WTC11 (cell line): ENCODE measurements at regions not wholly inside any gene's neighbourhood (a gene's known extent, or its start where the extent isn't known, plus 50 kb on each side); places are given as distances from the start of the nearest gene placed in this dataset.
A peak's percentile ranks its signal among the peaks of the same experiment; 100 is the strongest.
"Not testable (repeated sequence)": the region's sequence is repeated elsewhere in the genome, so short reads cannot be mapped to it uniquely, and the experiment has no call there.

Source experiments
- ATAC-seq: fragments of 200-7000 bp; cut with Tn5 transposase; 2 replicates; pipeline ENCODE4 v1.10.0; 2021; ENCODE audit warnings: mild to moderate bottlenecking, moderate library complexity
- CTCF ChIA-PET: fragments of 300-600 bp; sonication (Branson Sonifier 250); formaldehyde crosslinking; loops from one replicate; lab custom pipeline; 2021; ENCODE audit warnings: antibody characterized with exemption; lab: Charles Lee
- POLR2A ChIA-PET: fragments of 350-600 bp; sonication (Branson Sonifier 250); formaldehyde crosslinking; loops from one replicate; lab custom pipeline; 2021; ENCODE audit warnings: antibody characterized with exemption; lab: Charles Lee
- DNase-seq: peaks from one replicate; pipeline ENCODE4 v3.0.0; 2021; ENCODE audit warnings: low spot score
- H3K27ac Mint-ChIP-seq: 2 replicates; pipeline ENCODE4 v1.8.0; 2021; ENCODE audit warnings: mixed read lengths
- H3K27me3 Mint-ChIP-seq: 2 replicates; pipeline ENCODE4 v1.8.0; 2021; ENCODE audit warnings: low read depth, mild to moderate bottlenecking, moderate library complexity, mixed read lengths
- H3K36me3 Mint-ChIP-seq: 2 replicates; pipeline ENCODE4 v1.8.0; 2021; ENCODE audit warnings: mixed read lengths
- H3K4me1 Mint-ChIP-seq: 2 replicates; pipeline ENCODE4 v1.8.0; 2022; ENCODE audit warnings: mixed read lengths
- H3K4me3 Mint-ChIP-seq: 2 replicates; pipeline ENCODE4 v1.8.0; 2021; ENCODE audit warnings: mild to moderate bottlenecking, moderate library complexity, mixed read lengths
- H3K9me3 Mint-ChIP-seq: 2 replicates; pipeline ENCODE4 v1.8.0; 2021; ENCODE audit warnings: mixed read lengths
- ATF2 ChIP-seq: sonication (generic); formaldehyde crosslinking; IDR thresholded peaks from 2 replicates; pipeline ENCODE4 v1.8.1; 2022; ENCODE audit warnings: low read depth, missing genetic modification reagents, borderline replicate concordance
- CREB1 ChIP-seq: sonication (generic); formaldehyde crosslinking; IDR thresholded peaks from 2 replicates; pipeline ENCODE4 v1.8.0; 2023; ENCODE audit warnings: mild to moderate bottlenecking, missing genetic modification reagents
- CTCF ChIP-seq: fragments of 200-600 bp; IDR thresholded peaks from 2 replicates; pipeline ENCODE4 v1.8.0; 2022; ENCODE audit warnings: antibody characterized with exemption
- E2F1 ChIP-seq: sonication (generic); formaldehyde crosslinking; IDR thresholded peaks from 2 replicates; pipeline ENCODE4 v1.8.0; 2022; ENCODE audit warnings: mild to moderate bottlenecking, missing genetic modification reagents
- E2F4 ChIP-seq: sonication (generic); formaldehyde crosslinking; IDR thresholded peaks from 2 replicates; pipeline ENCODE4 v1.8.1; 2022; ENCODE audit warnings: low read depth, mild to moderate bottlenecking, moderate library complexity, missing genetic modification reagents, borderline replicate concordance
- ESRRA ChIP-seq: sonication (generic); formaldehyde crosslinking; IDR thresholded peaks from 2 replicates; pipeline ENCODE4 v1.8.1; 2022; ENCODE audit warnings: mild to moderate bottlenecking, missing genetic modification reagents, borderline replicate concordance
- ETV6 ChIP-seq: sonication (generic); formaldehyde crosslinking; IDR thresholded peaks from 2 replicates; pipeline ENCODE4 v1.8.1; 2022; ENCODE audit warnings: mild to moderate bottlenecking, missing genetic modification reagents
- FOXP1 ChIP-seq: sonication (generic); formaldehyde crosslinking; IDR thresholded peaks from 2 replicates; pipeline ENCODE4 v1.8.0; 2022; ENCODE audit warnings: missing genetic modification reagents, mild to moderate bottlenecking, moderate library complexity, borderline replicate concordance
- GABPB1 ChIP-seq: sonication (generic); formaldehyde crosslinking; IDR thresholded peaks from 2 replicates; pipeline ENCODE4 v1.8.1; 2023; ENCODE audit warnings: mild to moderate bottlenecking, missing genetic modification reagents
- JAZF1 ChIP-seq: fragments of 250-450 bp; sonication (Bioruptor Pico); IDR thresholded peaks from 2 replicates; pipeline ENCODE4 v1.9.0; 2021; ENCODE audit warnings: moderate library complexity, mild to moderate bottlenecking, inconsistent platforms
- NR1H2 ChIP-seq: sonication (generic); formaldehyde crosslinking; IDR thresholded peaks from 2 replicates; pipeline ENCODE4 v1.9.0; 2021; ENCODE audit warnings: mild to moderate bottlenecking, moderate library complexity, missing genetic modification reagents
- RELA ChIP-seq: sonication (generic); formaldehyde crosslinking; IDR thresholded peaks from 2 replicates; pipeline ENCODE4 v1.8.1; 2022; ENCODE audit warnings: missing genetic modification reagents, mild to moderate bottlenecking, borderline replicate concordance
- RORB ChIP-seq: fragments of 250-450 bp; sonication (Bioruptor Pico); IDR thresholded peaks from 2 replicates; pipeline ENCODE4 v1.9.0; 2021; ENCODE audit warnings: mild to moderate bottlenecking
- SMAD4 ChIP-seq: sonication (generic); formaldehyde crosslinking; IDR thresholded peaks from 2 replicates; pipeline ENCODE4 v1.8.0; 2022; ENCODE audit warnings: mild to moderate bottlenecking, missing genetic modification reagents
- SOX15 ChIP-seq: fragments of 250-450 bp; sonication (Bioruptor Pico); IDR thresholded peaks from 2 replicates; pipeline ENCODE4 v1.9.0; 2021; ENCODE audit warnings: mild to moderate bottlenecking
- ZNF138 ChIP-seq: sonication (generic); formaldehyde crosslinking; conservative IDR thresholded peaks from 2 replicates; pipeline ENCODE4 v1.8.1; 2022; ENCODE audit warnings: mild to moderate bottlenecking, moderate library complexity, missing genetic modification reagents
- ZNF219 ChIP-seq: sonication (generic); formaldehyde crosslinking; IDR thresholded peaks from 2 replicates; pipeline ENCODE4 v1.8.0; 2023; ENCODE audit warnings: missing genetic modification reagents, mild to moderate bottlenecking, borderline replicate concordance
- ZNF232 ChIP-seq: sonication (generic); formaldehyde crosslinking; IDR thresholded peaks from 2 replicates; pipeline ENCODE4 v1.8.0; 2022; ENCODE audit warnings: mild to moderate bottlenecking, missing genetic modification reagents
- ZNF512 ChIP-seq: sonication (generic); formaldehyde crosslinking; IDR thresholded peaks from 2 replicates; pipeline ENCODE4 v1.8.1; 2022; ENCODE audit warnings: missing genetic modification reagents, borderline replicate concordance

- TF ChIP-seq ZNF512 = no peak
- no peak for TF ChIP-seq ETV6 (CRISPR knock-in tag)
- no peak for TF ChIP-seq SOX15 (CRISPR knock-in tag)
- TF ChIP-seq ZNF219 = no peak
Observed at GRCh38 chr7:65475040-65475726, 101.5 kb downstream of the ZNF92 start (continued).

GRCh38 chr7:65475734-65476319 lies 102.2 kb downstream of the ZNF92 start:
- ChIA-PET CTCF (interaction anchor here (0.6 to 2.1 kb wide), 3 partner anchors 438 to 587 kb away, joined by 3 to 16 read pairs (median 4); no protein-coding TSS in a partner anchor), POLR2A (no interaction called here)
- peaks cover 20% of the 10 kb centered on the region for H3K36me3 Mint-ChIP-seq
- peaks cover 12% of the 10 kb centered on the region for H3K27me3 Mint-ChIP-seq
- H3K4me1 Mint-ChIP-seq = peaks cover 21% of the 10 kb centered on the region
- H3K9me3 Mint-ChIP-seq = peaks cover 65% of the 10 kb centered on the region
- ATAC-seq (peak; percentile 36), DNase-seq (no peak)
- no peak overlapping the region for H3K4me3 Mint-ChIP-seq
- TF ChIP-seq ESRRA = no peak
- TF ChIP-seq SMAD4 (CRISPR knock-in tag) = no peak
- peak; percentile 47; the same call in 1 of the 2 replicates for TF ChIP-seq GABPB1 (CRISPR knock-in tag)
- no peak overlapping the region for H3K27ac Mint-ChIP-seq

GRCh38 chr7:65477326-65477725 lies 103.7 kb downstream of the ZNF92 start:
- Mint-ChIP-seq H3K27ac (peak overlapping the region; percentile 19; the same call in 1 of the 2 replicates), H3K4me1 (peaks cover 21% of the 10 kb centered on the region), H3K27me3 (peaks cover 21% of the 10 kb centered on the region), H3K36me3 (peaks cover 24% of the 10 kb centered on the region), H3K9me3 (peaks cover 66% of the 10 kb centered on the region)
- ChIA-PET CTCF (interaction anchor here (0.6 to 2.1 kb wide), 14 partner anchors 10 to 600 kb away, joined by 3 to 18 read pairs (median 4); no protein-coding TSS in a partner anchor), POLR2A (no interaction called here)
- DNase-seq (peak; percentile 75), ATAC-seq (peak; percentile 93)
- TF ChIP-seq CTCF (peak; percentile 61), ZNF232 (CRISPR knock-in tag) (no peak)
- TF ChIP-seq, all 79 proteins: peak for 1
- H3K4me3 Mint-ChIP-seq = no peak overlapping the region

- Mint-ChIP-seq H3K4me3 (no peak overlapping the region), H3K27ac (no peak overlapping the region), H3K9me3 (peaks cover 70% of the 10 kb centered on the region), H3K4me1 (no peaks in the 10 kb centered on the region), H3K36me3 (peaks cover 35% of the 10 kb centered on the region), H3K27me3 (peaks cover 14% of the 10 kb centered on the region)
- DNase-seq (no peak), ATAC-seq (no peak)
- no peak for TF ChIP-seq E2F1 (CRISPR knock-in tag)
- TF ChIP-seq ATF2 = no peak
- no peak for TF ChIP-seq ZNF138
- no peak for TF ChIP-seq RELA (CRISPR knock-in tag)
- TF ChIP-seq E2F4 (CRISPR knock-in tag) = no peak
- TF ChIP-seq SMAD4 (CRISPR knock-in tag) = no peak
- TF ChIP-seq FOXP1 (CRISPR knock-in tag) = no peak
- TF ChIP-seq RORB = no peak
- no peak for TF ChIP-seq CREB1 (CRISPR knock-in tag)
- TF ChIP-seq JAZF1 (CRISPR knock-in tag) = no peak
- TF ChIP-seq NR1H2 (CRISPR knock-in tag) = no peak
- POLR2A ChIA-PET = no interaction called here
- CTCF ChIA-PET = no interaction called here
Observed at GRCh38 chr7:65489260-65489767, 115.7 kb downstream of the ZNF92 start.

- H3K27ac Mint-ChIP-seq, H3K4me1 Mint-ChIP-seq, H3K27me3 Mint-ChIP-seq, H3K36me3 Mint-ChIP-seq, H3K4me3 Mint-ChIP-seq, POLR2A ChIA-PET, CTCF ChIA-PET, ATAC-seq, H3K9me3 Mint-ChIP-seq, DNase-seq: not testable (repeated sequence)
Observed at GRCh38 chr7:65496697-65497096, 123.0 kb downstream of the ZNF92 start.
